Choroid plexus epithelial cell (primary cell): ENCODE measurements at regions not wholly inside any gene's neighbourhood (a gene's known extent, or its start where the extent isn't known, plus 50 kb on each side); places are given as distances from the start of the nearest gene placed in this dataset.
A peak's percentile ranks its signal among the peaks of the same experiment; 100 is the strongest.

Experiments used
- DNase-seq: peaks from one replicate; pipeline ENCODE4 v3.0.0-alpha.2; 2010; ENCODE audit warnings: low read depth
- H3K4me3 ChIP-seq: 2 replicates; pipeline ENCODE4 v1.5.1; 2011; ENCODE audit warnings: low read depth, mild to moderate bottlenecking, control low read depth, low read length, moderate library complexity
- TF ChIP-seq, protein P1 (sequence below): conservative IDR thresholded peaks from 2 replicates; pipeline ENCODE4 v1.5.1; 2011; ENCODE audit warnings: low read depth, mild to moderate bottlenecking, control low read depth, inconsistent platforms, low read length, moderate library complexity

DNA sequence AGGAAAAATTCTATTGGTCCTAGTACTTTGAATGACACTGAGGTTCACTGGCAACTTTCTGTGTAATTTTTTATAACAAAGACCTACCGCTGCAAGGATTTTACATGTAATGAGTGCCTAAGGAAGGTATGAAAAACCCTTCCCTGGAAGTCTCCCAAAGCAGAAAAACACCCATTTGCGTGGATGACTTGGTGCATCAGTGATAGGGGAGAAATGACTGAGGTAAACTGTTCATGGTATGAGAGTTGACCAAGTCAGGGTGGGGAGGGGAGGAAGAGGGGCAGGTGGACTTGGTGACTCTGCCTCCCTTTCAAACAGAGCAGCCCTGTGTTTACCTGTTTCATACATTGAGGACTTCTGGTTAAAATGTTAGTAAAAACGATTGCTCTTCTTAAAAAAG is 78.8 kb upstream of the IPO9 start:
- H3K4me3 ChIP-seq, result no peak overlapping the region
- TF ChIP-seq, protein P1, sequence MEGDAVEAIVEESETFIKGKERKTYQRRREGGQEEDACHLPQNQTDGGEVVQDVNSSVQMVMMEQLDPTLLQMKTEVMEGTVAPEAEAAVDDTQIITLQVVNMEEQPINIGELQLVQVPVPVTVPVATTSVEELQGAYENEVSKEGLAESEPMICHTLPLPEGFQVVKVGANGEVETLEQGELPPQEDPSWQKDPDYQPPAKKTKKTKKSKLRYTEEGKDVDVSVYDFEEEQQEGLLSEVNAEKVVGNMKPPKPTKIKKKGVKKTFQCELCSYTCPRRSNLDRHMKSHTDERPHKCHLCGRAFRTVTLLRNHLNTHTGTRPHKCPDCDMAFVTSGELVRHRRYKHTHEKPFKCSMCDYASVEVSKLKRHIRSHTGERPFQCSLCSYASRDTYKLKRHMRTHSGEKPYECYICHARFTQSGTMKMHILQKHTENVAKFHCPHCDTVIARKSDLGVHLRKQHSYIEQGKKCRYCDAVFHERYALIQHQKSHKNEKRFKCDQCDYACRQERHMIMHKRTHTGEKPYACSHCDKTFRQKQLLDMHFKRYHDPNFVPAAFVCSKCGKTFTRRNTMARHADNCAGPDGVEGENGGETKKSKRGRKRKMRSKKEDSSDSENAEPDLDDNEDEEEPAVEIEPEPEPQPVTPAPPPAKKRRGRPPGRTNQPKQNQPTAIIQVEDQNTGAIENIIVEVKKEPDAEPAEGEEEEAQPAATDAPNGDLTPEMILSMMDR, result no peak
- DNase-seq, result no peak

- DNase-seq, result peak; percentile 91
- TF ChIP-seq, protein P1, result no peak
- no peak overlapping the region for H3K4me3 ChIP-seq
These were observed 78.0 kb upstream of the IPO9 start for GRCh38 chr1:201750934-201751333.

DNA sequence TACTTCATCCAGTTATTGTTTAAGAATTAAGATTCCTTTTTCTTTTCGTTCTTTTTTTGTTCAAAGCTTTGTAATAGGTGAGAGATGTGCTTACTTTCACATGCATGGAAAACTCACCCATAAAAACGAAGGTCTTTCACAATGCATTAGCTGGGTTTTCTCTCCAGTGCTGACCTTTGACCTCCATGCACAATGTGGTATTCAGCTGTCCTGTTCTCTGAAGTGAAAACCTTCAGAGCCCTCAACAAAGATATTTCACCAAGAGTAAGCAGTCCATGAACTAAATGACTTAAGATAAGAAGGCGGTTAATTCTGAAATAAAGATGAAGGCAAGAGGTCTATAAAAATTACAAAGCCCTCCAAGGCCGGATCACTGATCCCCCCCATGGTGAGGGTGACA is 77.1 kb upstream of the IPO9 start:
- H3K4me3 ChIP-seq, result no peak overlapping the region
- peak; percentile 92 for DNase-seq
- TF ChIP-seq, protein P1, result no peak

DNA sequence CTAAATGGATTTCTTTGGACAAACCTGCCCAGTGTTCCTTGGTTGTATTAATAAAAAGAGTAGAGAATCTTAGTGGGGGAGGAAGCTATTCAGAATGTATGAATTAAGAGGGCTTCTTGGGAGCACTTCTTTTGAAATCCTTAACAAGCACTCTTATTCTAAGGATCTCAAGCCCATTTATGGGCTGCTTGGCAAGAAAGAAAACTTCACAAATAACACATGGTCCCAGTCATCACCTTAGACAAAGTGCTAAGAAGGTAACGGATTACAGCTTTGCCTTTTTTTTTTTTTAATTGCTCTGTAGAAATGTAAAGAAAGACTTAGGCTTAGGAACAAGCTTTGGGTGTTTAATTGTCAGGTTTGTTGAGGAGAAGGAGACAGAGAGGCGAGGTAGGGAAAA is 76.6 kb upstream of the IPO9 start:
- TF ChIP-seq, protein P1, result no peak
- H3K4me3 ChIP-seq, result no peak overlapping the region
- no peak for DNase-seq

- TF ChIP-seq, protein P1, result no peak
- peak; percentile 95 for DNase-seq
- H3K4me3 ChIP-seq, result no peak overlapping the region
These were observed 75.5 kb upstream of the IPO9 start for GRCh38 chr1:201753492-201753891.

GRCh38 chr1:201754353-201754752 is 74.6 kb upstream of the IPO9 start:
- H3K4me3 ChIP-seq, result no peak overlapping the region
- TF ChIP-seq, protein P1, result no peak
- DNase-seq, result peak; percentile 93

DNA sequence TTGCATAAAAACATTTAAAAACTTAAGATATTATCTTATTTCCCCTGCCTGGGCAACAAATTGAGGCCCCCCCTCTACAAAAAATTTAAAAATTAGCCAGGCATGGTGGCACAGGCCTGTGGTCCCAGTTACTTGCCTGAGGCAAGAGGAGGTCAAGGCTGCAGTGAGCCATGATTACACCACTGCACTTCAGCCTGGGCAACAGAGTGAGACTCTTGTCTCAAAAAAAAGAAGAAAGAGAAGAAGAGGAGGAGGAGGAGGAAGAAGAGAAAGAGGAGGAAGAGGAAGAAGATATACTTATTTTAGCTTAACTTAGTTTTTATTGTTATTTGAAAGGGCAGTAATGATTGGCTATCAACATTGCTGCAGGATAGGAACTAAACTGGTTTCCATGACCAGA is 73.8 kb upstream of the IPO9 start:
- H3K4me3 ChIP-seq, result no peak overlapping the region
- TF ChIP-seq, protein P1, result no peak
- no peak for DNase-seq
